CD4-positive, alpha-beta T cell treated with Interferon gamma for 1 hour (primary cell): ENCODE measurements at regions not wholly inside any gene's neighbourhood (a gene's known extent, or its start where the extent isn't known, plus 50 kb on each side); places are given as distances from the start of the nearest gene placed in this dataset.
"Not testable (repeated sequence)": the region's sequence is repeated elsewhere in the genome, so short reads cannot be mapped to it uniquely, and the experiment has no call there.

Source experiments
- DNase-seq: peaks from one replicate; pipeline ENCODE4 v3.0.0-alpha.2; 2020

- not testable (repeated sequence) for DNase-seq
These were observed 486.1 kb upstream of the SALL3 start for GRCh38 chr18:78493490-78493889.

- no peak for DNase-seq
These were observed 485.2 kb upstream of the SALL3 start for GRCh38 chr18:78494204-78495085.

DNA sequence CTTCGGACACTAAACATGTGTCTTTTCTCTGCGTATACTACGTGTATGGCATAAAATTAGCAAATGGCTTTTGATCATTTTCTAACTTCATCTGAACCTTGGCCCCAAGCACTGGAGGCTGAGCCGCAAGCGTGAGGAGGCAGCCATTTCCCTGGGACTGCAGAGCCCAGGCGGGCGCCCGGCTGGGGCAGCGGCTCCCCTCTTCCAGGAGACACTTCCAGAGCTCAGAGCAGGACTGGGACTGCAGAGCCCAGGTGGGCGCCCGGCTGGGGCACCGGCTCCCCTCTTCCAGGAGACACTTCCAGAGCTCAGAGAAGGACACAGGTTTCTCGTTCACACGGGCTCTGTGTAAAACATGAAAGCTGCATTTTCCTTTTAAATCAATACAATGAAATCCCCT is 484.1 kb upstream of the SALL3 start:
- DNase-seq: no peak

DNA sequence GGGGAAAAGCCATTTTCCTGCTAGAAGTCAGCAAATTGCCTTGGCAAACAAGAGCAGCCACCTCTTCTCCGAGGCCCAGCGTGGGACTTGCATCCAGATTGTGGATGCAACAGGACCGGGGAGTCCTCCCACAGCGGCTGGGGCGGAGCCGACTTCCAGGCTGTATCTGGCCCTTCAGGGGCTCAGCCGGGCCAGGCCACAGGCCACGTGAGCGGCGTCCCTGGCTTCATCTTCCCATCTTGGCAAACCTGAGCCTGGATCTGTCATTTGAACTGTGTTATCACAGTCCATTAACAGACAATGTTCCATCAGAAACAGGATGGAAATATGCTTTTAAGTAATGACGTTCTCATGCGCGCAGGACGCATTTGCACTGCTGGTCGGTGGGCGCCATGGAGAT is 483.5 kb upstream of the SALL3 start:
- no peak for DNase-seq

GRCh38 chr18:78497641-78498040 is 482.0 kb upstream of the SALL3 start:
- no peak for DNase-seq

- no peak for DNase-seq
These were observed 480.0 kb upstream of the SALL3 start for GRCh38 chr18:78499586-78499985.

DNA sequence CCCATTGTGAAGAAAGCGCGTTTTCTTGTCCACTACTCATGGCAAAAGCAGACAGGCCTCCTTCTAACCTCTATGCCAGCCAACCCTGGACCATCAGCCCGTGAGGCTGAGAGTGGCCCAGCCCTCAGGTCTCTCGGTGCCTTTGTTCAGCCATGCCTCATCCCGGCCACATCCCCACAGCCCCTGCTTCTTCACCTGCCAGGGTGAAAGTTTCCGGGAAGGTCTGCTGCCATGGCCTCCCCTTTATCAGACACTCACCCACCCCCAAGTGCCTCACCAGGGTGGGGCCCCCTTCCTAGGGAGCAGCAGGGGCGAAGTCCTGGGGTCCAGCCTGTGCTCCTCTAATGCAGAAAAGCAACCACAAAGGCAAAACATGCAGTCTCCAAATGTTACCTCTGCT is 478.4 kb upstream of the SALL3 start:
- DNase-seq: no peak

DNA sequence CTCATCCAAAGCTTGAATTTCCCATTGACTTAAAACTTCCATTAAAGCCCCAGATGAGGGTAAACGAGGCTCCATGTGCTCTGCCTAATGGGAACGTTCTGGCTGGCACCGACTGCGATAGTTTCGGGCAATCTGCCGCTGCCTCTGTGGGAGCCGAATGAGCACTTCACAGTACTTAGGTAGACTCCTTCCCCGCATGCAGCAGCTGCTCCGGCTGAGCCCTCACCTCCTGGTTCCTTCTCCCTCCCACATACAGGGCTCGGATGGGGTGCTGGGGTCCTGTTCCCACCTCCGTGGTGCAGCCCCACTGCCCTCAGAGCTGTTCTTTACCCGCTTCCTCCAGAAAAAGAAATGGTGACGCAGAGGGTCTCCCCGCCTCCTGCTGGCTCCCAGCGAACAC is 476.5 kb upstream of the SALL3 start:
- no peak for DNase-seq

GRCh38 chr18:78505851-78506461 is 473.7 kb upstream of the SALL3 start:
- no peak for DNase-seq

- DNase-seq: no peak
These were observed 472.4 kb upstream of the SALL3 start for GRCh38 chr18:78507217-78507616.

DNA sequence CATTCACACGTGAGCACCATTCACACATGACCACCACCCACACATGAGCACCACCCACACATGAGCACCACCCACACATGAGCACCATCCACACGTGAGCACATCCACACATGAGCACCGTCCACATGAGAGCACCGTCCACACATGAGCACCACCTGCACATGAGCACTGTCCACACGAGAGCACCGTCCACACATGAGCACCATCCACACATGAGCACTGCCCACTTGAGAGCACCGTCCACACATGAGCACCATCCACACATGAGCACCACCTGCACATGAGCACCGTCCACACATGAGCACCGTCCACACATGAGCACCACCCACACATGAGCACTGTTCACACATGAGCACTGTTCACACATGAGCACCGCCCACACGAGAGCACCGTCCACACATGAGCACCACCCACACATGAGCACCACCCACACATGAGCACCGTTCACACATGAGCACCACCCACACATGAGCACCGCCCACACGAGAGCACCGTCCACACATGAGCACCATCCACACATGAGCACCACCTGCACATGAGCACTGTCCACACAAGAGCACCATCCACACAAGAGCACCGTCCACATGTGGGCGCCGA is 471.3 kb upstream of the SALL3 start:
- not testable (repeated sequence) for DNase-seq

DNA sequence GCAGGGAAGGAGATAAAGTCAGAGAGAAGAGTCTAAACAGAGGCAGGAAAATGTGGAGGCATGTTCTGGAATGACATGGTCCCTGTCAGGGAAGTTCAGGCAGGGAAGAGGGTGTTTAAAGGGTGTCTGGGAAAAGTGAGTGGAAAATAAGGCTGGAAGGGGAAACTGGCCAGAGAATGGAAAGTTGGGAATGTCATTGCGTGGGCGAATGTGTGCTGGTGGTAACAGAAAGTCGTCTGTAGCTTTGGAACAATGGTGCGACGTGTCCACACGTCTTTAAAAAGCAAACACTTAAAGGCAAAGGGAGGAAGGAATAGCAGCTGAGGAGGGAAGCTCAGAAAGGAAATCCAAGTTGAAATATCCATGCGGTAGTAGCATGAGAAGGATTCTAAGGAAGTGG is 469.5 kb upstream of the SALL3 start:
- DNase-seq: no peak

GRCh38 chr18:78510636-78511035 is 469.0 kb upstream of the SALL3 start:
- no peak for DNase-seq

GRCh38 chr18:78511666-78512601 is 467.7 kb upstream of the SALL3 start:
- no peak for DNase-seq

GRCh38 chr18:78514910-78515670 is 464.5 kb upstream of the SALL3 start:
- no peak for DNase-seq

DNA sequence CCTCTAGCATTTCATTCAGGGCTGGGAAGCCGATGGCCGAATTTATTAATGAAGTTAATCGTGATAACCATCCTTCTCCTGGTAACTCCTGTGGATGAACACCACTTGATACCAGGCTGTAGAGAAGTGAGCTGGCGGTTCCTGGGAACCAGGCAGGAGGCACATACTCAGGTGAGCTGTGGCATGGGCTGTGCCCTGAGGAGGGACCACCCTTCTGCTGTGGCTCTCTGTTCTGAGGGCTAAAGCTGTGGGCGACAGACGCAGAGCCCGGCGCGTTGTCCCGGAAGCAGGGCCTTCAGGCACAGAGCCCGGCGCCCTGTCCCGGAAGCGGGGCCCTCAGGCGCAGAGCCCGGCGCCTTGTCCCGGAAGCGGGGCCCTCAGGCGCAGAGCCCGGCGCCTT is 462.3 kb upstream of the SALL3 start:
- no peak for DNase-seq

DNA sequence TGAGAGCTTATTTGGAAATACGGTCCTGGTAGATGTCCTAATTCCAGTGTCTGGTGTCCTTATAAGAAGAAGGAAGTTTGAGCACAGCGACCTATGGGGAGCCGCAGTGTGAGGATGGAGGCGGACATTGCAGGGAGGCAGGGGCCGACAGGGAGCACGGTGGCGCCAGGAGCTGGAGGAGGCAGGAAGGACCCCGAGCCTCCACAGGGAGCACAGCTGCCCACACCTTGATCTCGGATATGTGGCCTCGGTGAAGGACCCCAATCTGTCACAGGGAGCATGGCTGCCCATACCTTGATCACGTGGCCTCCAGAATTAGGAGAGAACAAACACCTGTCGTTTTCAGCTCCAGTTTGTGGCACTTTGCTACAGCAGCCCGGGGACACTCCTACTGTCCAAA is 461.6 kb upstream of the SALL3 start:
- no peak for DNase-seq

DNA sequence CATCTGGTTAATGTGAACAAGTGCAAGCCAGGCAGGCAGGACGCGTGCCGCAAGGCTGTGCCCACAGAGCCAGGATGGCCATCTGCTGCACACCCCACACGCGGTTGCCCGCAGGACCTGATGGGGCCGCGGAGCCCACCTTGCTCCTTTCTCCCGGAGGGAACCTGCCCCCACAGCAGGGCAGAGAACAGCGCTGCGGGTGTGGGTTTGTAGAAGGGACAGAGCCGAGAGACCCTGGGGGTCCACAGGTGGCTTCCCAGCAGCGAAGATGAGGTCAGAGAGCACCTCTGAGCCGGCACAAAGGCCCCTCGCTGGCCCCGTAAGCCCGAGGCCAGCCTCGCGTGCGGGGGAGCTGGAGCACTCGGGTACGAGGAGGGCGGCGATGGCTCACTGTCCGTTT is 460.8 kb upstream of the SALL3 start:
- no peak for DNase-seq

DNA sequence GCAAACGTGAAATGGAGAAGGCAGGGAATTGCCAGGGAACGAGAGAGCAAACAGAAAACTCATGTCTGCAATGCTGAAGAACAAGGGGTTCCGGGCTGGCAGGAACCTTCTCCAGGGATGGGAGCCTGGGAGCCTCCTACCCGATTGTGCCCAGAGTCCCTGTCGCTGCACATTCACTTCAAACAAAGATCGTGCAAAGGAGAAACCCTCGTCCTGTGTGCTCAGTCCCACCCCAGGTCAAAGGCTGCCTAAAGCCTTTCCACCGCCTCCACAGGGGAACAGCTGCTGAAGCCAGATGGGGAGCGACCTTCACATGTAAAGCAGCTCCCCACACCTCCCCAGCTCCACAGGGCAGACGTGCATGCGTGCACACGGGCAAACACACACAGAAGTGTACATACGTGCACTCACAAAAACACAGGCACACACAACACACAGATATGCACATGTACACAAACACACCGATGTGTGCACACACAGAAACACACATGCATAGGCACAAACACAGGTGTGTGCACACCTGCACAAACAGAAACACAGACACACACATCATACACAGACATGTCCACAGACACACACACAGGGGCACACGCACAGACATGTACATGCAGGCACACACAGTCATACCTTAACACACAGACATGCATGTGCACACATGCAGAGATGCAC is 460.1 kb upstream of the SALL3 start:
- DNase-seq: no peak

- DNase-seq: no peak
These were observed 458.5 kb upstream of the SALL3 start for GRCh38 chr18:78521136-78521535.

DNA sequence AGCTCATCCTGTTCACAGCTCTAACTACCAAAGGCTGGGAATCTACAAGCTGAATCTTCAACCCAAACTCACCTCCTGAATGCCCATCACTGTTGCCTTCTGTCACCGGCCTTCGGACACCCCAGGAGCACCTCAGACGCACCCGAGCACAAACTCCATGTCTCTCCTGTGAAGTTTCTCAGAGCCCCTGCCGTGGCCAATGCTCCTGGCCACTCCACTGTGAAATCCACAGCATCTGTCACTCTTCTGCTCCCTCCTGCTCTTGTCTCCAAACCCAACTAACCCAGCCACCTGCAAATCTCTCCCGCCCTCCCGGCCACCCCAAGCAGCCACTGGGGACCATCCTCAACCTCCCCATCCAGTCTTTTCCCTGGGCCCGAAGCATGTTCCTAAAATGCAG is 457.9 kb upstream of the SALL3 start:
- no peak for DNase-seq

DNA sequence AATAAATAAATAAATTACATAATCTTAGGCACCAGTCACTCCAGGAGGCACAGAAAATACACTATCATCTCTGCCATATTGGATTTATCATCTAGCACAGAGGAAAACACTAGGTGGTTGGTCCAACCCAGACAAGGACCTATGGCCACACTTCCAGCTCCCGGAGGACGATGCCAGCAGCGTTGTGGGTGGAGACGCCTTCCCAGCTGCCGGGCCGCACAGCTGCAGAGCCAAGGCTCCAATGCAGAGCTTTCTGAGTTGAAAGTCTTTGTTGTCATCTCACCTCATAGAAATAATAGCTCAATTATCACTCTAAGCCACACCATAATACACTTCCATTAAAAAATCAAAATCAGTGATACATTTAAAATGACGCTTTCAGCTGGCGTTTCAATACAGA is 457.1 kb upstream of the SALL3 start:
- no peak for DNase-seq
